Endothelial cell of umbilical vein (primary cell): ENCODE measurements at regions not wholly inside any gene's neighbourhood (a gene's known extent, or its start where the extent isn't known, plus 50 kb on each side); places are given as distances from the start of the nearest gene placed in this dataset.

Experiments used
- BruUV-seq: library from RNA; stranded (reverse); fragments of 400-500 nt; replicated peaks from 2 replicates; lab custom pipeline; 2021; lab: Mats Ljungman, UMichigan
- CTCF ChIA-PET: fragments of 300-600, 350-600 bp; sonication (Branson Sonifier 250); formaldehyde crosslinking; loops from one replicate; lab custom pipeline; 2021; ENCODE audit warnings: antibody characterized with exemption, inconsistent platforms; lab: Charles Lee
- POLR2A ChIA-PET: fragments of 300-600, 350-600 bp; sonication (Branson Sonifier 250); formaldehyde crosslinking; loops from one replicate; lab custom pipeline; 2021; ENCODE audit warnings: antibody characterized with exemption, inconsistent platforms; lab: Charles Lee
- DNase-seq: peaks from one replicate; pipeline ENCODE4 v3.0.0-alpha.2; 2011; ENCODE audit warnings: low read depth, low spot score
- FAIRE-seq: peaks from 2 replicates; lab custom pipeline; 2011; peaks lifted over from hg19 to GRCh38; lab: Jason Lieb, UNC
- H2AFZ ChIP-seq: 2 replicates; pipeline ENCODE4 v1.6.0; 2012; ENCODE audit warnings: low read depth, low read length, control low read depth, inconsistent platforms
- H3K27ac ChIP-seq: 2 replicates; pipeline ENCODE4 v1.5.1; 2011; ENCODE audit warnings: low read depth, mild to moderate bottlenecking, control low read depth, low read length, moderate library complexity; ENCODE audit not compliant: insufficient read depth
- H3K27me3 ChIP-seq, 2 experiments: 2 replicates each; pipeline versions ENCODE4 v1.6.0 to v1.6.1; 2011; ENCODE audit warnings: low read length in 2 of 2, mixed read lengths in 1 of 2; ENCODE audit not compliant: control insufficient read depth in 2 of 2, insufficient read depth in 2 of 2
- H3K36me3 ChIP-seq, 2 experiments: 2 replicates in 1 of 2; 3 replicates in 1 of 2; pipeline ENCODE4 v1.5.1; 2011; ENCODE audit warnings: low read length in 2 of 2, mild to moderate bottlenecking in 1 of 2, moderate library complexity in 1 of 2; ENCODE audit not compliant: control insufficient read depth in 2 of 2, insufficient read depth in 2 of 2; ENCODE audit errors: extremely low read depth in 1 of 2
- H3K4me1 ChIP-seq: 3 replicates; pipeline ENCODE4 v1.5.1; 2011; ENCODE audit warnings: mild to moderate bottlenecking, low read length; ENCODE audit not compliant: control insufficient read depth, insufficient read depth; ENCODE audit errors: extremely low read depth
- H3K4me2 ChIP-seq: 2 replicates; pipeline ENCODE4 v1.6.1; 2011; ENCODE audit warnings: low read length, control low read depth, mixed read lengths; ENCODE audit not compliant: insufficient read depth
- H3K4me3 ChIP-seq, 3 experiments: fragments of 200-600 bp in 1 of 3; sonication (generic), shearing (Covaris generic) in 1 of 3; replicated peaks in 1 of 3; 2 replicates each; pipeline ENCODE4 v1.5.1; 2011 to 2016; ENCODE audit warnings: control low read depth in 3 of 3, low read length in 3 of 3, mild to moderate bottlenecking in 2 of 3, inconsistent platforms in 1 of 3, low read depth in 1 of 3, moderate library complexity in 1 of 3; ENCODE audit not compliant: insufficient read depth in 1 of 3
- H3K79me2 ChIP-seq: 2 replicates; pipeline ENCODE4 v1.6.0; 2012; ENCODE audit warnings: low read length, inconsistent platforms; ENCODE audit not compliant: control insufficient read depth, insufficient read depth
- H3K9ac ChIP-seq: replicated peaks from 2 replicates; pipeline ENCODE3; 2011; ENCODE audit warnings: low read length, control low read depth; ENCODE audit not compliant: insufficient read depth; ENCODE audit errors: extremely low read depth
- H3K9me1 ChIP-seq: replicated peaks from 3 replicates; pipeline ENCODE4 v1.6.0; 2011; ENCODE audit warnings: mild to moderate bottlenecking, low read length; ENCODE audit not compliant: control insufficient read depth, insufficient read depth; ENCODE audit errors: extremely low read depth
- H3K9me3 ChIP-seq: replicated peaks from 2 replicates; pipeline ENCODE4 v1.5.1; 2012; ENCODE audit warnings: low read length, inconsistent platforms; ENCODE audit not compliant: control insufficient read depth, insufficient read depth
- H4K20me1 ChIP-seq: replicated peaks from 2 replicates; pipeline ENCODE3; 2011; ENCODE audit warnings: mild to moderate bottlenecking, low read length; ENCODE audit not compliant: control insufficient read depth, insufficient read depth; ENCODE audit errors: extremely low read depth
- EZH2 ChIP-seq: IDR thresholded peaks from 2 replicates; pipeline ENCODE4 v1.6.1; 2012; ENCODE audit warnings: borderline replicate concordance, low read depth, mild to moderate bottlenecking, moderate library complexity, low read length, inconsistent platforms; ENCODE audit not compliant: severe bottlenecking
- FOS ChIP-seq: IDR thresholded peaks from 2 replicates; pipeline ENCODE4 v1.6.1; 2011; ENCODE audit warnings: mild to moderate bottlenecking, low read length, moderate library complexity, borderline replicate concordance; ENCODE audit not compliant: insufficient read depth
- GATA2 ChIP-seq: IDR thresholded peaks from 2 replicates; pipeline ENCODE4 v1.7.0; 2011; ENCODE audit warnings: low read depth, mild to moderate bottlenecking, moderate library complexity, mixed read lengths, low read length; ENCODE audit not compliant: insufficient read length, insufficient read depth
- JUN ChIP-seq: IDR thresholded peaks from 2 replicates; pipeline ENCODE4 v1.6.1; 2011; ENCODE audit warnings: borderline replicate concordance, low read depth; ENCODE audit not compliant: insufficient read length, insufficient read depth
- MYC ChIP-seq: IDR thresholded peaks from one replicate; pipeline ENCODE4 v1.6.1; 2011; ENCODE audit warnings: mild to moderate bottlenecking, low read depth, low read length
- POLR2A ChIP-seq: IDR thresholded peaks from 2 replicates; pipeline ENCODE4 v1.6.1; 2012; ENCODE audit warnings: low read depth, mild to moderate bottlenecking, control low read depth, low read length
- POLR2AphosphoS5 ChIP-seq: IDR thresholded peaks from 2 replicates; pipeline ENCODE4 v1.6.1; 2012; ENCODE audit warnings: low read depth, mild to moderate bottlenecking, control low read depth, low read length, moderate library complexity; ENCODE audit not compliant: insufficient read depth
- dilution Hi-C: fragments of 300-500 bp; cut with MboI; formaldehyde crosslinking; loops from one replicate; pipeline ENCODE4 v1.15.0; 2019; ENCODE audit warnings: low sequenced_read_pairs; ENCODE audit not compliant: extremely low pct_ligation_motif_present
- intact Hi-C: fragments of 100-400 bp; cut with micrococcal nuclease; formaldehyde crosslinking; loops from one replicate; pipeline ENCODE4 v1.10.0; 2022
- TF ChIP-seq, protein P1 (sequence below): IDR thresholded peaks from 2 replicates; pipeline ENCODE4 v1.6.1; 2011; ENCODE audit not compliant: insufficient read depth, insufficient read length
- TF ChIP-seq, protein P2 (sequence below), 2 donors: IDR thresholded peaks; 1 replicate in 1 of 2; 2 replicates in 1 of 2; pipeline ENCODE4 v1.5.1; 2011; ENCODE audit warnings: low read length in 2 of 2, mild to moderate bottlenecking in 2 of 2, moderate library complexity in 2 of 2, control low read depth in 1 of 2, inconsistent platforms in 1 of 2, low read depth in 1 of 2; ENCODE audit not compliant: insufficient read depth in 1 of 2; ENCODE audit errors: extremely low read depth in 1 of 2

DNA sequence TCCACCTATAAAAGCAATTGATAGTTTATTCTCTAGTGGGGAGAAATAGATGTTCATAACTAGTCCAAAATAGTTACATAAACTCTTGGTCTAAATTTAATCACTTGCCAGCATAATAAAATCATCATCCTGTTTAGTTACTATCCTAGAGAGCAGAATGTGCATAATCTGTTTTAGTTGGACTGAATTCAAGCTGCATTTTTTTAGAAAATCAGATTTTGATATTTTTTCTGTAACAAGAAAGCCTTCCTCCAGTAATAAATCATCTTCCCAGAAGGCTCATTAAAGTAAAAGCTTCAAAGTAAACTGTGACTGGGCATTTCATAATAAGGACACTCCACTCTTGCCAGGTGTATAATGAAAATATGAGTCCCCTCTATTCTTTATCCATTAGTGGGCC lies 453.1 kb downstream of the TRAM1L1 start:
- BruUV-seq = no TSS peak
- Histone ChIP-seq H3K9me3 (no peaks in the 10 kb centered on the region), H3K4me2 (no peak overlapping the region), H4K20me1 (no peaks in the 10 kb centered on the region), H3K36me3 (no peaks in the 10 kb centered on the region), H3K79me2 (no peaks in the 10 kb centered on the region), H3K4me1 (no peaks in the 10 kb centered on the region), H3K27ac (no peak overlapping the region), H2AFZ (no peak overlapping the region), H3K27me3 (no peaks in the 10 kb centered on the region), H3K9ac (no peak overlapping the region), H3K9me1 (no peaks in the 10 kb centered on the region), H3K4me3 (no peak overlapping the region)
- TF ChIP-seq POLR2A (no peak), FOS (no peak)
- TF ChIP-seq, protein P1, sequence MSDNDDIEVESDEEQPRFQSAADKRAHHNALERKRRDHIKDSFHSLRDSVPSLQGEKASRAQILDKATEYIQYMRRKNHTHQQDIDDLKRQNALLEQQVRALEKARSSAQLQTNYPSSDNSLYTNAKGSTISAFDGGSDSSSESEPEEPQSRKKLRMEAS = no peak
- intact Hi-C loops (no loop called here), dilution Hi-C loops (no loop called here)
- DNase-seq (peak; percentile 81), FAIRE-seq (no peak)
- POLR2A ChIA-PET = no interaction called here
- CTCF ChIA-PET = interaction anchor here (1.1 kb wide), 1 partner anchor 9 kb away, joined by 3 read pairs; no protein-coding TSS in a partner anchor

DNA sequence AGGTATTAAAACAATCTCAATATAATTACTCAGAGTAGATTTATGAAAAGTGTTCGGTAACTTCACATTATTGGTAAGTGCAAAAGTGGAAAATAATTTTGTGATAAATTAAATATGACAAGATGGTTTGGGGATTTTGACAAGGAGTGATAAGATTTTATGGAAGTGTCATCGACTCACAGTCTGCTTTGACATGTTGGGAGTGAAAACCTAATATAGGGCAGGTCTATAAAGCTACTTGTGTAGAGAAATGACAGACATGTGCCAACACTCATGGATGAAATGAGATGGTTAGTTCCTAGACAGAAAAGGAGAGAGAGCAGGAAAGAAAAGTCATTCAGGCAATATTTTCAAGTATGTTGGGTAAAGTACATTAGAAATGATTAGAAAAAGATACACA lies 456.8 kb downstream of the TRAM1L1 start:
- Histone ChIP-seq H4K20me1 (no peaks in the 10 kb centered on the region), H3K4me3 (no peak overlapping the region), H3K79me2 (no peaks in the 10 kb centered on the region), H3K27ac (no peak overlapping the region), H3K9me3 (no peaks in the 10 kb centered on the region), H2AFZ (no peak overlapping the region), H3K9me1 (no peaks in the 10 kb centered on the region), H3K36me3 (no peaks in the 10 kb centered on the region), H3K4me2 (no peak overlapping the region), H3K9ac (no peak overlapping the region), H3K27me3 (no peaks in the 10 kb centered on the region), H3K4me1 (no peaks in the 10 kb centered on the region)
- CTCF ChIA-PET = no interaction called here
- dilution Hi-C loops (no loop called here), intact Hi-C loops (no loop called here)
- POLR2A ChIA-PET = no interaction called here
- FAIRE-seq (no peak), DNase-seq (no peak)
- TF ChIP-seq GATA2 (no peak), MYC (no peak), JUN (no peak), POLR2A (no peak), EZH2 (no peak), POLR2AphosphoS5 (no peak)
- TF ChIP-seq, protein P2, sequence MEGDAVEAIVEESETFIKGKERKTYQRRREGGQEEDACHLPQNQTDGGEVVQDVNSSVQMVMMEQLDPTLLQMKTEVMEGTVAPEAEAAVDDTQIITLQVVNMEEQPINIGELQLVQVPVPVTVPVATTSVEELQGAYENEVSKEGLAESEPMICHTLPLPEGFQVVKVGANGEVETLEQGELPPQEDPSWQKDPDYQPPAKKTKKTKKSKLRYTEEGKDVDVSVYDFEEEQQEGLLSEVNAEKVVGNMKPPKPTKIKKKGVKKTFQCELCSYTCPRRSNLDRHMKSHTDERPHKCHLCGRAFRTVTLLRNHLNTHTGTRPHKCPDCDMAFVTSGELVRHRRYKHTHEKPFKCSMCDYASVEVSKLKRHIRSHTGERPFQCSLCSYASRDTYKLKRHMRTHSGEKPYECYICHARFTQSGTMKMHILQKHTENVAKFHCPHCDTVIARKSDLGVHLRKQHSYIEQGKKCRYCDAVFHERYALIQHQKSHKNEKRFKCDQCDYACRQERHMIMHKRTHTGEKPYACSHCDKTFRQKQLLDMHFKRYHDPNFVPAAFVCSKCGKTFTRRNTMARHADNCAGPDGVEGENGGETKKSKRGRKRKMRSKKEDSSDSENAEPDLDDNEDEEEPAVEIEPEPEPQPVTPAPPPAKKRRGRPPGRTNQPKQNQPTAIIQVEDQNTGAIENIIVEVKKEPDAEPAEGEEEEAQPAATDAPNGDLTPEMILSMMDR (IDR thresholded peaks at IDR 0.05; ENCODE audit: extremely low read depth in 1 of 2, insufficient read depth in 1 of 2, low read depth in 1 of 2, low read length in 2 of 2) = no peak
- TF ChIP-seq, protein P1 = no peak
- no TSS peak for BruUV-seq
